ENCODE measurements at regions not wholly inside any gene's neighbourhood (a gene's known extent, or its start where the extent isn't known, plus 50 kb on each side); places are given as distances from the start of the nearest gene placed in this dataset.

DNA sequence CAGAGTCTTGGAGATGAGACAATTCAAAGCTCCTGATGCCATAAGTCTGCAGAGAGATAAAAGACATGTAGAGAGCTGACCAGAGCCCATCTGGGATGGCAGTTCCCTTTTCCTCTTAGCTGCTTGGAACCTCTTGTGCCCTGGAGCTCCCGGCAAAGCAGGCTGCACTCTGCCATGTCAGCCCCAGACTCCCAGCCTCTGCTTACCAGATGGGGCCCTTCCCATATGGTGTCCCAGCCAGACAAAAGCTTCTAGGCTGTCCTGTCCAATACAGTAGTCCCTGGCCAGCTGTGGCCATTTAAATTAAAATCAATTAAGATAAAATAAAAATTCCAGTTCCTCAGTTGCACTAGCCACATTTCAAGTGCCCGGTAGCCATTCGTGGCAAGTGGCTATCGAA, 303.9 kb downstream of the TTC6 start:
- TF ChIP-seq CTCF (IDR thresholded peaks at IDR 0.05 in 4 of 5, conservative IDR thresholded peaks at IDR 0.05 in 1 of 5): no peak
- TF ChIP-seq POLR2A (IDR thresholded peaks at IDR 0.05): no peak
